GM19455 (cell line): ENCODE measurements at regions not wholly inside any gene's neighbourhood (a gene's known extent, or its start where the extent isn't known, plus 50 kb on each side); places are given as distances from the start of the nearest gene placed in this dataset.
"Not testable (repeated sequence)": the region's sequence is repeated elsewhere in the genome, so short reads cannot be mapped to it uniquely, and the experiment has no call there.

Source experiments
- ATAC-seq: cut with Tn5 transposase; IDR thresholded peaks from one replicate; pipeline ENCODE4 v1.9.1; 2021; ENCODE audit not compliant: unreplicated experiment

DNA sequence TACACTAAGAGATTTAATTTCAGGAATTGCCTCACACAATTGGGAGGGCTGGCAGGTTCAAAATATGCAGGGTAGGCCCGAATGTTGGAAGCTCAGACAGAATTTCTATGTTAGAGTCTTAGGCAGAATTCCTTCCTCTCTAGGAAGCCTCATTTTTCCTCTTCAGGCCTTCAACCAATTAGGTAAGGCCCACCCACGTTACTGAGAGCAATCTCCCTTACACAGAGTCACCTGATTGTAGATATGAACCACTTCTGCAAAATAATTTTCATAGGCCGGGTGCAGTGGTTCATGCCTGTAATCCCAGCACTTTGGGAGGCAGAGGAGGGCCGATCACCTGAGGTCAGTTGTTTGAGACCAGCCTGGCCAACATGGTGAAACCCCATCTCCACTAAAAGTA is 50.2 kb upstream of the HIVEP1 start:
- no peak for ATAC-seq

DNA sequence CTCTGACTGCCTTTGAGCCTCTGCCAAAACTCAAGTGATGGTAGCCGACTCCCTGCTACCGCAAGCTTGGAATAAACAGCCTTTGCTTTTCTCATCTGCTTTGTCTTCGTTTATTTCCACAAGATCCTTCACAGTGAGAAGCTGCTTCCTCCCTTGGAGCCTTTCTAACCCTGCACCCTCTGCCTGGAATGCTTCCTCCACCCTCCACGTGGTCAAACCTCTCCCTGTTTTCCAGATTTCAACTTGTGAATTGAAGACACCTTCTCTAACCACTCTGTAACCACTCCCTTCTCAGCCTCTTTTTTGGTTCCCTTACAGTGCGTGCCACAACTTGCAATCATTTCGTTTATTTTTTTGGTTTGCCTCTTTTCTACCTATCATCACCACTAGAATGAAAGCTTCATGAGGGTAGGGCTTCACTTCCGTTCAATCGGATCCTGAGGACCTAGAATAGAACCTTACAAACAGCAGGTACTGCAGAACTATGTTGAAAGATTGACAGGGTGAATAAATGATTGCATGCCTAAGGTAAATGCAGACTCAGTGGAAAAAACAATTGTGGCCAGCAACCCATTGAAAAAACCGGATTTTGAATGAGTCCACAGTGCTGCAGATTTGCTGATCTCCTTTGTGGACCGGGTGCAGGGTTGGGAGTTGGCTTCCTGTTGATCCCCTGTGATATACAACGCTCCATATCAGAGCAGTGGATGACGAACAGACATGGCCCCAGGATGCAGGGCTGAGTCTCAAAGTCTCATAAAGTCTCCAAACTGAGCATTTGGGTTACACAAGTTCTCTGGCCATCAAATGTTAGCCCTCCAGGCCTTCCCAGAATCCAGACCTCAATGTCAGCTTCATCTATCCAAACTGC is 51.0 kb upstream of the HIVEP1 start:
- ATAC-seq, result no peak

- ATAC-seq, result no peak
These were observed 55.3 kb upstream of the HIVEP1 start for GRCh38 chr6:11956781-11957180.

DNA sequence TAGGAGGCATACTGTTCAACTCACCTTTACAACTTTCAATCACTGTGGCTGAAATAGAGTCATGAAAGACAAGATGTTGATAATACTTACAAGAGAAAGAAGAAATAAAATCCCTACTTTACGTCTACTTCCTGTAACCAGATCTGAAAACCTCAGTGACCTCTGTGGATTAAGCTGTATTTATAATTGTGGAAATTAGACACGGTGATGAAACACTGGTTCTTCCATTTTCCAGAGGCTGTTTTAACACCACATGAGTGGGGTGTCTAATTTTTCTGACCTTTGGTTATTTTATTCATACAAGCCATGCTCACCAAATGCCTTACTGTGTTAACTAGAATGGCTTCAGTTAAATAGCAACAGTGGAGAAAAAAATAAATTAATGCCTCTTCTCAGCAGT is 58.5 kb upstream of the HIVEP1 start:
- ATAC-seq, result no peak

DNA sequence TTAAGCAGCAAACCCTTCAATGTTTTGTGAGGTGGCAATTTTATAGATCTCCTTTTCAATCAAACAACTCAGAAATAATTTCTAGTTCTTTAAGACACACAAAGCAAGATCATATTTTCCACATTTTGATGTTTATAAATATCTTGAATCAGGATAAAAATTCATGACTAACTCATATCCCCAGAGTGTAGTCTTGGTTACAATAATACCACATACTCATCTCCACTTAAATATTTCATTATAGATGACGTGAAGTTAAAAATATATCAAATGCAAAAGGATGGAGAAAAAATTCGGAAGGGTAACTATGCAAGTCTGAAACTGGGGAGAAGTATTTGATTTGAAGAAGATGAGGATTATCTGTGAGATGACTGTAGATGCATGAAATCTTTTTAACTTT is 59.8 kb upstream of the HIVEP1 start:
- no peak for ATAC-seq

DNA sequence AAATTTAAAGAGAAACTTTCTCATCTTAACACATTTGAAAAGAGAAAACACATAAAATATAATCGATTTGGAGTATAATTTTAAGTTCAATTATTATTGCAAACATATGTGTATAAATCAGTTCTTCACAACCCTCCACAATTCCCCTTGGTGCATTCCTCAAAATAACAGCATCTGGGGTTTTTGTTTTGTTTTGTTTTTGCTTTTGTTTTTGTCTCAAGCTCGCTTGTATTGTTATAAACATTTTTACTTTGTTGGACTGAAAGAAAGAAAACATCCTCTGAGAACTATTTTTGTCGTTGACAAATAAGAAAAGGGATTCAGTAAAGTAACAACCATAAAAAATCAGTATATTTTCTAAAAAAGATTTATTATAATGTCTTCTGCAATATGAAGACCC is 60.2 kb upstream of the HIVEP1 start:
- no peak for ATAC-seq

- no peak for ATAC-seq
These were observed 62.0 kb upstream of the HIVEP1 start for GRCh38 chr6:11950109-11950508.

GRCh38 chr6:11947575-11947974 is 64.5 kb upstream of the HIVEP1 start:
- ATAC-seq, result no peak

DNA sequence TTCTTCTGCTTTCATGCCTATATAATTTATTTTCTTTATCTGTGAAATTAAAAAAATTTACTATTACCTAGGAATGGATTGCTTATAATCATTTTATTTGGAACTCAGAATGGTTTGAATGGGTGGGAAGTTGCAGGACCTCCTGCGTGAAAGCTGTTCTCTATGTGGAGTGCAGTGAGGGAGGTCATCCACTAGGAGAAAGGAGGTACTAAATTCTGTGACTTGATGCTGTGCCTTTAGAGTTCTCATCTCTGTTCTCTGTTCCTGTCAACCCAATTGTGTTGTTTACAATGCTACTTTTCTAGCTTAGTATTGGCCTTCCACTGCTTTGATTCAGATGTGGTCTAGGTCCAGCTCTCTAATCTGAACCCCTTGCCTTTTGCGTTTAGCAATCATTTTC is 65.0 kb upstream of the HIVEP1 start:
- ATAC-seq, result no peak

GRCh38 chr6:11944111-11944510 is 68.0 kb upstream of the HIVEP1 start:
- no peak for ATAC-seq

DNA sequence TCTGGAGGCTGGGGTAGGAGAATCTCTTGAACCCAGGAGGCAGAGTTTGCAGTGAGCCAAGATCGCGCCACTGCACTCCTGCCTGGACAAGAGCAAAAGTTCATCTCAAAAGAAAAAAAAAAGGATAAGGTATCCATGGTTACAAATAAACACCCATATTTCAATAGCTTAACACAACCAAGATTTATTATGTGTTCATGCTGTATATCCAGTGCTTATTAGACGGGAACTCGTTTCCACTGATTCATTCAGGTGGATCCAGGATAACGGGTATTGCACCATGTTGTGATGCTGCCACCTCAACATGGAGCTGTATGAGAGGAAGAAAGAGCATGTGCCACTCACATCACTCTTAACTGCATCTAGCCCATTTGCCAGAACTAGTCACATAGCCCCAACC is 69.1 kb upstream of the HIVEP1 start:
- ATAC-seq, result no peak

GRCh38 chr6:11942185-11942864 is 69.8 kb upstream of the HIVEP1 start:
- no peak for ATAC-seq

DNA sequence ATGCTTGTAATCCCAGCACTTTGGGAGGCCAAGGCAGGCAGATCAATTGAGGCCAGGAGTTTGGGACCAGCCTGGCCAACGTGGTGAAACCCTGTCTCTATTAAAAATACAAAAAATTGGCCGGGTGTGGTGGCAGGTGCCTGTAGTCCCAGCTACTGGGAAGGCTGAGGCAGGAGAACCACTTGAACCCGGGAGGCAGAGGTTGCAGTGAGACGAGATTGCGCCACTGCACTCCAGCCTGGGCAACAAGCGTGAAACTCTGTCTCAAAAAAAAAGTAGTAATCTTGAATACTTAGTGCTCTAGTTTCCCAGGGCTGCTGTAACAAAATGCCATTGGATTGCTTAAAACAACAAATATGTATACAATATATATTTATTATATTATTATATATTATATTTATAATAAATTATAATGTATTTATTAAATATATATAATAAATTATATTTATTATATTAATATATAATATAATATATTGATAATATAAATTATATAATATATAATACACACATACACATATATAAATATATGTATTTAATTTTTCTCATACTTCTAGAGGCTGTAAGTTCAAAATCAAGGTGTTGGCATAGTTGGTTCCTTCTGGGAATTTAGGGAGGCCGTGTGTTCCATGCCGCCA is 71.5 kb upstream of the HIVEP1 start:
- not testable (repeated sequence) for ATAC-seq

GRCh38 chr6:11938285-11938890 is 73.7 kb upstream of the HIVEP1 start:
- no peak for ATAC-seq

DNA sequence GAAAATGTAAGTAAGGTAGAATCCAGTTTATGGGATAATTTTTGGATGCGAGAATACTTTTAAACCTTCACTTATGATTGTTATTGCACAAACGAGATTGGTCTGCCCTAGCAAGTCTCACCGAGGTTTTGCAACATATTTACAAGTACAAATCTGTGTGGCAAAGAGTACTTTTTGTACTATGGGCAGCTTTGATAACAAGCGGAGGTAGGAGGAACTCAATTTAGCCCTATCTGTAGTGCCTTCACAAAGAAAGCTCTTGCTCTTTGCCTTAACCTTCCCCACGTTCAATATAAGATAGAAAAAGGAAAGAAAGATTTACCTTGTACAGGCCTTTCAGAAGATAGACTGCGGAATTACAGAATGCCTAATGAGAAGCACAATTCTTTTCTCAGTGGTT is 77.5 kb upstream of the HIVEP1 start:
- no peak for ATAC-seq

DNA sequence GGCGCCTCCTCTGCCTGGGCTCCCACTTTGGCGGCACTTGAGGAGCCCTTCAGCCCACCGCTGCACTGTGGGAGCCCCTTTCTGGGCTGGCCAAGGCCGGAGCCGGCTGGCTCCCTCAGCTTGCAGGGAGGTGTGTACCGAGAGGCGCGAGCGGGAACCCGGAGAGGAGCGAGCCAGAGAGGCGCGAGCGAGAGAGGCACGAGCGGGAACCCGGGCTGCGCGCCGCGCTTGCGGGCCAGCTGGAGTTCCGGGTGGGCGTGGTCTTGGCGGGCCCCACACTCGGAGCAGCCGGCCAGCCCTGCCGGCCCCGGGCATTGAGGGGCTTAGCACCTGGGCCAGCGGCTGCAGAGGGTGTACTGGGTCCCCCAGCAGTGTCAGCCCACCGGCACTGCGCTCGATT is 79.2 kb upstream of the HIVEP1 start:
- ATAC-seq, result not testable (repeated sequence)

- ATAC-seq, result no peak
These were observed 80.6 kb upstream of the HIVEP1 start for GRCh38 chr6:11931296-11932035.

GRCh38 chr6:11930834-11931233 is 81.3 kb upstream of the HIVEP1 start:
- not testable (repeated sequence) for ATAC-seq

DNA sequence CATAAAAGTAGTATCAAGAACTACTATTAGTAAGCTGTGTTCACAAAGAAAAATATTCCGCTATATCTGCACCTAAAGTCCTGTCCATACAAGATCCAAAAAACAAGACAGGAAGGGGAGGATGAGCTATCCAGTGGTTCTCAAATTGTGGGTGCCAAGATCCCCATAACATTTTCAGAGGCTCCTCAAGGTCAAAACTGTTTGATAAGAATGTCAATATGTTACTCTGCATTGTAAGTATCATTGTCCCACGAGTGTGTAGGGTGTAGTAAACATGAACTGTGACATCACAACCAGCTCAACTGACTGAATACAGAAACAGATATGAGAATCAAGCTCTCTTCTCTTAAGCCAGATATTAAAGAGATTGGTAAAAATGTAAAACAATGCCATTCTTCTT is 81.9 kb upstream of the HIVEP1 start:
- ATAC-seq, result no peak

DNA sequence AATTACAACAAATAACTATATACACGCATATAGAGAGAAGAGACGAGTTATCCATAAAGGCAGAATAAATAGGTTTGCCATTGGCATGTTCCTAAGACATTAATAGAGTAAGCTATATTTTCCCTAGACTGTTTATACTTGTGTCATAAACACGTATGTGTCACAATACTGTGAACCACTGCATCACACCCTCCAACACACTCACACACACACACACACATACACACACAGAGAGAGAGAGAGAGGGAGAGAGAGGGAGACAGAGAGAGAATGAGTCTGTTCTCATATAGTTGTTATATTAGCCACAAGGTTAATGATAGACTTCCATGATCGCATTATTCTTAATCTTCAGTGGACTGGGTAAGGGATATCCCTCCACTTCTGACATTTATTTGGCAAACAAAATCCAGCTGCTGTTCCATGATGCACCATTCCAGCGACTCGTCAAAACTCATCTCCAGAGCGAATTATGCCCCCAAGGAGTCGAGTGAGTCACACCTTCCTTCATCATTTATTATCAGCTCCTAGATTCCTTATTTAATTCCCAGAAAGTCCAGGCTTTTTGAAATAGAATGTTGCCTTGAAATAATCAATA is 82.8 kb upstream of the HIVEP1 start:
- ATAC-seq, result no peak
